B cell (primary cell): ENCODE measurements at regions not wholly inside any gene's neighbourhood (a gene's known extent, or its start where the extent isn't known, plus 50 kb on each side); places are given as distances from the start of the nearest gene placed in this dataset.

Experiments used
- ATAC-seq: fragments of 200-7000 bp; cut with Tn5 transposase; one replicate; pipeline ENCODE4 v1.10.0; 2021; ENCODE audit warnings: low read depth, mild to moderate bottlenecking, moderate number of reproducible peaks, moderate library complexity
- CTCF ChIA-PET: fragments of 350-600 bp; sonication (Branson Sonifier 250); formaldehyde crosslinking; loops from one replicate; lab custom pipeline; 2021; ENCODE audit warnings: antibody characterized with exemption, inconsistent platforms; lab: Charles Lee
- POLR2A ChIA-PET: fragments of 350-600 bp; sonication (Branson Sonifier 250); formaldehyde crosslinking; loops from one replicate; lab custom pipeline; 2021; ENCODE audit warnings: antibody characterized with exemption; lab: Charles Lee
- DNase-seq: peaks from one replicate; pipeline ENCODE4 v3.0.0; 2013
- H2AFZ ChIP-seq: 2 replicates; pipeline ENCODE4 v1.6.1; 2012; ENCODE audit warnings: mild to moderate bottlenecking, low read depth, low read length; ENCODE audit not compliant: insufficient read depth, poor library complexity, severe bottlenecking
- H3K27ac ChIP-seq, 2 donors: 1 replicate in 1 of 2; 2 replicates in 1 of 2; pipeline ENCODE4 v1.5.1; 2012 to 2013; ENCODE audit warnings: low read length in 2 of 2, mild to moderate bottlenecking in 2 of 2, moderate library complexity in 1 of 2
- H3K27me3 ChIP-seq, 4 experiments: fragments of 200-600 bp in 1 of 4; sonication (generic) in 1 of 4; replicated peaks in 1 of 4; 1 replicate in 2 of 4; 2 replicates in 2 of 4; pipeline versions ENCODE4 v1.6.1 to v1.7.0; 2013 to 2016; ENCODE audit warnings: low read length in 3 of 4, mild to moderate bottlenecking in 2 of 4, mixed read lengths in 1 of 4, moderate library complexity in 1 of 4; ENCODE audit not compliant: insufficient read depth in 4 of 4, control insufficient read depth in 3 of 4; ENCODE audit errors: control extremely low read depth in 1 of 4
- H3K36me3 ChIP-seq, 2 experiments: replicated peaks in 1 of 2; 1 replicate in 1 of 2; 2 replicates in 1 of 2; pipeline versions ENCODE4 v1.6.1 to v1.7.1; 2013; ENCODE audit warnings: low read length in 1 of 2; ENCODE audit not compliant: insufficient read depth in 2 of 2, control insufficient read depth in 1 of 2; ENCODE audit errors: control extremely low read depth in 1 of 2, extremely low read depth in 1 of 2
- H3K4me1 ChIP-seq, 2 donors: fragments of 200-600 bp in 1 of 2; sonication (generic) in 1 of 2; 1 replicate in 1 of 2; 2 replicates in 1 of 2; pipeline versions ENCODE4 v1.5.1 to v1.6.1; 2013 to 2017; ENCODE audit warnings: low read length in 2 of 2; ENCODE audit not compliant: control insufficient read depth in 2 of 2, insufficient read depth in 2 of 2
- H3K4me2 ChIP-seq: replicated peaks from 2 replicates; pipeline ENCODE3; 2012; ENCODE audit warnings: mild to moderate bottlenecking, low read depth, low read length; ENCODE audit not compliant: poor library complexity, severe bottlenecking
- H3K4me3 ChIP-seq, 5 experiments: fragments of 200-600 bp in 1 of 5; sonication (generic) in 1 of 5; 1 replicate in 3 of 5; 2 replicates in 2 of 5; pipeline versions ENCODE4 v1.5.1 to v1.7.0; 2011 to 2016; ENCODE audit warnings: low read length in 4 of 5, mild to moderate bottlenecking in 4 of 5, low read depth in 2 of 5, control low read depth in 1 of 5, moderate library complexity in 1 of 5; ENCODE audit not compliant: insufficient read depth in 1 of 5; ENCODE audit errors: control extremely low read depth in 1 of 5, extremely low read depth in 1 of 5
- H3K79me2 ChIP-seq: fragments of 200-600 bp; sonication (generic); one replicate; pipeline ENCODE4 v1.6.0; 2016; ENCODE audit warnings: low read length; ENCODE audit not compliant: control insufficient read depth, insufficient read depth
- H3K9ac ChIP-seq: fragments of 200-600 bp; sonication (generic); 2 replicates; pipeline ENCODE4 v1.6.1; 2017; ENCODE audit warnings: mild to moderate bottlenecking, low read length, moderate library complexity
- H3K9me3 ChIP-seq, 3 donors: one replicate each; pipeline versions ENCODE4 v1.6.1 to v1.7.1; 2013; ENCODE audit warnings: low read length in 2 of 3; ENCODE audit not compliant: control insufficient read depth in 2 of 3, insufficient read depth in 1 of 3; ENCODE audit errors: control extremely low read depth in 1 of 3
- H4K20me1 ChIP-seq: 2 replicates; pipeline ENCODE4 v1.6.0; 2012; ENCODE audit warnings: mild to moderate bottlenecking, low read length; ENCODE audit not compliant: insufficient read depth, control insufficient read depth, poor library complexity, severe bottlenecking
- H3K27ac Mint-ChIP-seq: one replicate; pipeline ENCODE4 v1.8.0; 2021; ENCODE audit warnings: mixed read lengths
- H3K27me3 Mint-ChIP-seq: one replicate; pipeline ENCODE4 v1.8.0; 2021; ENCODE audit warnings: mixed read lengths
- H3K4me1 Mint-ChIP-seq: one replicate; pipeline ENCODE4 v1.8.0; 2021; ENCODE audit warnings: mixed read lengths
- H3K4me3 Mint-ChIP-seq: one replicate; pipeline ENCODE4 v1.8.0; 2021; ENCODE audit warnings: mixed read lengths
- H3K9me3 Mint-ChIP-seq: one replicate; pipeline ENCODE4 v1.8.0; 2022; ENCODE audit warnings: mixed read lengths; ENCODE audit not compliant: insufficient read depth
- EZH2 ChIP-seq: IDR thresholded peaks from 2 replicates; pipeline ENCODE4 v1.6.1; 2012; ENCODE audit warnings: borderline replicate concordance, low read depth, mild to moderate bottlenecking, moderate library complexity, low read length; ENCODE audit not compliant: insufficient read depth, poor library complexity, severe bottlenecking
- WGBS: methylation state at CpG from one replicate; pipeline ENCODE4 v1.1.5; 2013; ENCODE audit warnings: missing lambda C conversion rate; ENCODE audit not compliant: insufficient coverage; 5-methylcytosine and 5-hydroxymethylcytosine counted together
- intact Hi-C: fragments of 100-400 bp; cut with micrococcal nuclease; formaldehyde crosslinking; loops from one replicate; pipeline ENCODE4 v1.10.0; 2022
- TF ChIP-seq, protein P1 (sequence below): fragments of 200-600 bp; IDR thresholded peaks from one replicate; pipeline ENCODE4 v1.8.0; 2022; ENCODE audit warnings: antibody characterized with exemption, mild to moderate bottlenecking

DNA sequence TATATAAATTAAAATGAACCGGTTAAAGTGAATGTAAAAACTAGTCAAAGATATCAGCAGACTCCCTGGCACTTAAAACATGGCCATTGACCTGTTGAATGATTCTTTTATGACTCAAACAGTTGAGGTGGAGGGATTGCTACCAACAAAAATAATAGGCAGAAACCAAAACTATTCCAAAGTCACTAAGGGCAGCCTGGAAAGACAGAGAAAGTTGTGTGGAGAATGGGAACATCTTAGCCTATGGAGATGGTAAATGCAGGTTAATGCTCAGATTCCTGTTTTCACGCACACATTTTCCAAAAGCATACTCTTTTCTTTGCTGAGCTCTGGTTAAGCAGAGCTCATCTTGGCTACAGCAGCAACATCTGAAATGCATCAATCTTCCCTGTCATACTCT, 553.5 kb downstream of the HACE1 start:
- Histone ChIP-seq H3K4me1 (no peaks in the 10 kb centered on the region), H3K27me3 (no peaks in the 10 kb centered on the region), H3K9me3 (no peaks in the 10 kb centered on the region), H4K20me1 (no peaks in the 10 kb centered on the region), H3K9ac (no peak overlapping the region), H3K4me2 (no peak overlapping the region), H3K79me2 (no peaks in the 10 kb centered on the region), H3K4me3 (no peak overlapping the region), H3K27ac (no peak overlapping the region), H2AFZ (no peak overlapping the region), H3K36me3 (no peaks in the 10 kb centered on the region)
- TF ChIP-seq, protein P1, sequence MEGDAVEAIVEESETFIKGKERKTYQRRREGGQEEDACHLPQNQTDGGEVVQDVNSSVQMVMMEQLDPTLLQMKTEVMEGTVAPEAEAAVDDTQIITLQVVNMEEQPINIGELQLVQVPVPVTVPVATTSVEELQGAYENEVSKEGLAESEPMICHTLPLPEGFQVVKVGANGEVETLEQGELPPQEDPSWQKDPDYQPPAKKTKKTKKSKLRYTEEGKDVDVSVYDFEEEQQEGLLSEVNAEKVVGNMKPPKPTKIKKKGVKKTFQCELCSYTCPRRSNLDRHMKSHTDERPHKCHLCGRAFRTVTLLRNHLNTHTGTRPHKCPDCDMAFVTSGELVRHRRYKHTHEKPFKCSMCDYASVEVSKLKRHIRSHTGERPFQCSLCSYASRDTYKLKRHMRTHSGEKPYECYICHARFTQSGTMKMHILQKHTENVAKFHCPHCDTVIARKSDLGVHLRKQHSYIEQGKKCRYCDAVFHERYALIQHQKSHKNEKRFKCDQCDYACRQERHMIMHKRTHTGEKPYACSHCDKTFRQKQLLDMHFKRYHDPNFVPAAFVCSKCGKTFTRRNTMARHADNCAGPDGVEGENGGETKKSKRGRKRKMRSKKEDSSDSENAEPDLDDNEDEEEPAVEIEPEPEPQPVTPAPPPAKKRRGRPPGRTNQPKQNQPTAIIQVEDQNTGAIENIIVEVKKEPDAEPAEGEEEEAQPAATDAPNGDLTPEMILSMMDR: no peak
- no peak for TF ChIP-seq EZH2
- no peaks in the 10 kb centered on the region for H3K27me3 Mint-ChIP-seq
- H3K4me1 Mint-ChIP-seq: no peaks in the 10 kb centered on the region
- DNase-seq (no peak), ATAC-seq (no peak)
- no peaks in the 10 kb centered on the region for H3K9me3 Mint-ChIP-seq
- H3K27ac Mint-ChIP-seq: no peak overlapping the region
- intact Hi-C loops: no loop called here
- WGBS: 83% methylated on average over 1 of the region's 2 CpGs
- CTCF ChIA-PET: no interaction called here
- POLR2A ChIA-PET: no interaction called here
- H3K4me3 Mint-ChIP-seq: no peak overlapping the region

DNA sequence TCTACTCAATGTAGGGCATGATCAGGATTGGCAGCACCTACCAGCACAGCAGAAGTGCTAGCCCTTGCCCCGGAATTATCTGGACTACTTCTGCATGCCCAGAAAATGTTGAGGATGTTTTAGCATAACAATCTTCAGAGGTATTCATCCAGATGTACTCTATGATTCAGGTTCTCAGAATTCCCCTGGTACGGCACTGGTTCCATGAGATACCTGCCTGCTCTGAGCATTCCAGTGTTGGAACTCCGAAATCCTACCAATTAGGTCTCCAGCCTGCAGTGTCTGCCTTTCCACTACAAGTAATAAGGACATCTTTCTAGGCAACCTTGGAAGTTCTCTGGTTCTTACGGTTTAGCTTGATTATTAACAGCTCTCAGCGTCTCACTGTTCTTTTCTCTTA, 554.5 kb downstream of the HACE1 start:
- DNase-seq (no peak), ATAC-seq (no peak)
- no peak overlapping the region for H3K4me2 ChIP-seq
- no peak overlapping the region for H3K4me3 ChIP-seq
- H3K4me1 ChIP-seq: no peaks in the 10 kb centered on the region
- Mint-ChIP-seq H3K27me3 (no peaks in the 10 kb centered on the region), H3K27ac (no peak overlapping the region), H3K4me1 (no peaks in the 10 kb centered on the region), H3K4me3 (no peak overlapping the region), H3K9me3 (no peaks in the 10 kb centered on the region)
- intact Hi-C loops: no loop called here
- 93% methylated on average over 4 of the region's 5 CpGs for WGBS
- no peaks in the 10 kb centered on the region for H3K9me3 ChIP-seq
- H2AFZ ChIP-seq: no peak overlapping the region
- H3K27me3 ChIP-seq: no peaks in the 10 kb centered on the region
- ChIA-PET POLR2A (no interaction called here), CTCF (no interaction called here)
- H3K27ac ChIP-seq: no peak overlapping the region
- no peak overlapping the region for H3K9ac ChIP-seq
- H3K79me2 ChIP-seq: no peaks in the 10 kb centered on the region
- no peak for TF ChIP-seq EZH2
- TF ChIP-seq, protein P1: no peak
- H4K20me1 ChIP-seq: no peaks in the 10 kb centered on the region
- no peaks in the 10 kb centered on the region for H3K36me3 ChIP-seq
